Ishikawa (cell line): ENCODE measurements at regions not wholly inside any gene's neighbourhood (a gene's known extent, or its start where the extent isn't known, plus 50 kb on each side); places are given as distances from the start of the nearest gene placed in this dataset.

Experiments used
- CEBPB ChIP-seq: IDR thresholded peaks from 2 replicates; pipeline ENCODE4 v1.6.1; 2012
- CREB1 ChIP-seq: IDR thresholded peaks from 2 replicates; pipeline ENCODE4 v1.6.1; 2012; ENCODE audit warnings: low read depth
- EGR1 ChIP-seq: IDR thresholded peaks from 2 replicates; pipeline ENCODE4 v1.6.1; 2012
- EP300 ChIP-seq: IDR thresholded peaks from 2 replicates; pipeline ENCODE4 v1.6.1; 2012; ENCODE audit warnings: borderline replicate concordance
- FOXM1 ChIP-seq: IDR thresholded peaks from 2 replicates; pipeline ENCODE4 v1.6.1; 2012; ENCODE audit warnings: low read depth, borderline replicate concordance
- NFIC ChIP-seq: IDR thresholded peaks from 2 replicates; pipeline ENCODE4 v1.6.1; 2012
- RAD21 ChIP-seq: IDR thresholded peaks from 2 replicates; pipeline ENCODE4 v1.6.1; 2012; ENCODE audit warnings: low read depth
- TAF1 ChIP-seq: IDR thresholded peaks from 2 replicates; pipeline ENCODE4 v1.6.1; 2012; ENCODE audit warnings: low read depth, mild to moderate bottlenecking
- TCF12 ChIP-seq: IDR thresholded peaks from 2 replicates; pipeline ENCODE4 v1.6.1; 2012; ENCODE audit warnings: low read depth
- TEAD4 ChIP-seq: IDR thresholded peaks from 2 replicates; pipeline ENCODE4 v1.6.1; 2012
- YY1 ChIP-seq: IDR thresholded peaks from 2 replicates; pipeline ENCODE4 v1.6.1; 2012; ENCODE audit warnings: low read depth
- ZBTB7A ChIP-seq: IDR thresholded peaks from 2 replicates; pipeline ENCODE4 v1.6.1; 2012; ENCODE audit warnings: low read depth
- TF ChIP-seq, protein P1 (sequence below): IDR thresholded peaks from 2 replicates; pipeline ENCODE4 v1.6.1; 2012
- TF ChIP-seq, protein P2 (sequence below): IDR thresholded peaks from 2 replicates; pipeline ENCODE4 v1.6.1; 2012
- TF ChIP-seq, protein P3 (sequence below): IDR thresholded peaks from 2 replicates; pipeline ENCODE4 v1.6.1; 2012; ENCODE audit warnings: low read depth, mild to moderate bottlenecking

DNA sequence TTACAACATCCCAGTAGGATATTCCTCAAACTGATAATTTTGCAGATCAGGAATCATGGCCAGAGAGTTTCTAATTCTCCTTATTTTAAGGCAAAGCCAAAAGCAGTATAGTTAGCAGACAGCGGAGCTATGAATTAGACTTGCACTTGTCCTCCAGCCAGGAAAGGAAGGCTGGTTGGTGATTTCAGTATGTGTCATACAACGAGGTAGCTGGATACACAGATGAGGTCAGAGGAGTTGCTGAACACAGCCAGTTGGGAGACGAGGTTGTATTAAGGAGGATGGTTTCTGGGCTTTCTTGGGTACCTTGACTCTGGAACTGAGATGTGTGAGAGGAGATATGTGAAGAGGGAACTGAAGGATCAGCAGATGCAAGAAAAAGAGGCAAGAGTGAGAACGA lies 185.2 kb downstream of the SOX11 start:
- TF ChIP-seq YY1 (no peak), CEBPB (no peak), TAF1 (no peak), NFIC (no peak), TCF12 (no peak), EGR1 (no peak), EP300 (no peak), TEAD4 (no peak)

DNA sequence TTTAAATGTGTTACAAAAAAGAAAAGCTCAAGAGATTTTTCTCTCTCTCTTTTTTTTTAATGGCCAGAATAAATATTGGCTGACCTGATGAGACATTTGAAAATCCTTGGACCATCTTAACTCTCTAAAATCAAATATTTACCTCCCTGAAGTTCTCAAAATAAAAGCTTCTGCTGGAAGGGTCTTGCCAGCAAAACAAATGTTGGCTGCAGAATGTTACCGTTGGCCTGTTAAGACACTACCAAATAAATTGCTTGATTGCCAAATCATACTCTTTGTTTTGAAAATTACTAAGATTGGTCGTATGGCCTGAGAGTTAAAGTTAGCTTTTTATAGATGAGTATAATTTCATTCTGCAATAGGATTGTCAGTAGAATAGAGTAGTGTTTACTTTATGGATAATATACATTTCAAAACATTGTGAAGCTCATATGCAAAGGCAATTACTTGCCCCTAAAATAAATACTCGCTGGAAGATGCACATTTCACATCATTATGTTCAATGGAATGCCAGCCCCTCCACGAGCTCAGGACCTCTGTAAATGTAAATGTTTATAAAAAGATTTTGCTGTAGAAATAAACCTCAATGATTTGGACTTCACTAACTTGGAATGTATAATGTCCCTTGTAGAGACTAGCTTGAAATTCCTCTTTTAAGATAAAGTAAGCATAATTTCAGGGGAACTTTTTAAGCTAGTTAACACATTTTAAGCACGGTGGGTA lies 193.4 kb downstream of the SOX11 start:
- TF ChIP-seq ZBTB7A (no peak), EGR1 (no peak), TCF12 (no peak), CEBPB (no peak), YY1 (no peak), NFIC (no peak), FOXM1 (no peak), EP300 (no peak)
- TF ChIP-seq, protein P1, sequence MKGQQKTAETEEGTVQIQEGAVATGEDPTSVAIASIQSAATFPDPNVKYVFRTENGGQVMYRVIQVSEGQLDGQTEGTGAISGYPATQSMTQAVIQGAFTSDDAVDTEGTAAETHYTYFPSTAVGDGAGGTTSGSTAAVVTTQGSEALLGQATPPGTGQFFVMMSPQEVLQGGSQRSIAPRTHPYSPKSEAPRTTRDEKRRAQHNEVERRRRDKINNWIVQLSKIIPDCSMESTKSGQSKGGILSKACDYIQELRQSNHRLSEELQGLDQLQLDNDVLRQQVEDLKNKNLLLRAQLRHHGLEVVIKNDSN, result no peak
- TF ChIP-seq, protein P2, sequence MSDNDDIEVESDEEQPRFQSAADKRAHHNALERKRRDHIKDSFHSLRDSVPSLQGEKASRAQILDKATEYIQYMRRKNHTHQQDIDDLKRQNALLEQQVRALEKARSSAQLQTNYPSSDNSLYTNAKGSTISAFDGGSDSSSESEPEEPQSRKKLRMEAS, result no peak
- TF ChIP-seq, protein P3, sequence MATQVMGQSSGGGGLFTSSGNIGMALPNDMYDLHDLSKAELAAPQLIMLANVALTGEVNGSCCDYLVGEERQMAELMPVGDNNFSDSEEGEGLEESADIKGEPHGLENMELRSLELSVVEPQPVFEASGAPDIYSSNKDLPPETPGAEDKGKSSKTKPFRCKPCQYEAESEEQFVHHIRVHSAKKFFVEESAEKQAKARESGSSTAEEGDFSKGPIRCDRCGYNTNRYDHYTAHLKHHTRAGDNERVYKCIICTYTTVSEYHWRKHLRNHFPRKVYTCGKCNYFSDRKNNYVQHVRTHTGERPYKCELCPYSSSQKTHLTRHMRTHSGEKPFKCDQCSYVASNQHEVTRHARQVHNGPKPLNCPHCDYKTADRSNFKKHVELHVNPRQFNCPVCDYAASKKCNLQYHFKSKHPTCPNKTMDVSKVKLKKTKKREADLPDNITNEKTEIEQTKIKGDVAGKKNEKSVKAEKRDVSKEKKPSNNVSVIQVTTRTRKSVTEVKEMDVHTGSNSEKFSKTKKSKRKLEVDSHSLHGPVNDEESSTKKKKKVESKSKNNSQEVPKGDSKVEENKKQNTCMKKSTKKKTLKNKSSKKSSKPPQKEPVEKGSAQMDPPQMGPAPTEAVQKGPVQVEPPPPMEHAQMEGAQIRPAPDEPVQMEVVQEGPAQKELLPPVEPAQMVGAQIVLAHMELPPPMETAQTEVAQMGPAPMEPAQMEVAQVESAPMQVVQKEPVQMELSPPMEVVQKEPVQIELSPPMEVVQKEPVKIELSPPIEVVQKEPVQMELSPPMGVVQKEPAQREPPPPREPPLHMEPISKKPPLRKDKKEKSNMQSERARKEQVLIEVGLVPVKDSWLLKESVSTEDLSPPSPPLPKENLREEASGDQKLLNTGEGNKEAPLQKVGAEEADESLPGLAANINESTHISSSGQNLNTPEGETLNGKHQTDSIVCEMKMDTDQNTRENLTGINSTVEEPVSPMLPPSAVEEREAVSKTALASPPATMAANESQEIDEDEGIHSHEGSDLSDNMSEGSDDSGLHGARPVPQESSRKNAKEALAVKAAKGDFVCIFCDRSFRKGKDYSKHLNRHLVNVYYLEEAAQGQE, result no peak

DNA sequence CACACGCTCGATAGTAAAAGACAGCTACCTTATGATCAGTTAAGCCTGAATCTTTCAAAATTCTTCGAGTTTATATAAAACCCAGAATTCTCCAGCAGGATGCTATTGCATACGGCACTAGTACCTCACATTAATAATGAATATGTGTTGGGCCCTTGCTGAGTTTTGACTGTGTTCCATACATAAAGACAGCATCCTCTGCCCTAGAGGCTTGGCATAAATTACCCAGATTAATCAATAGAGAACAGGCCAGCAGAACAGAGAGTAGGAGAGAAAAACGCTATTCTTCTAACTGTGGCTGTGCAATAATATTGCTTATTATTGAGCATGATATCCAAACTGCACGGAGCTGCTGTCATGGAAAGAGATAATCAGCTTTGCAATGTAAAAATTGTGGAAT lies 194.3 kb downstream of the SOX11 start:
- TF ChIP-seq RAD21 (no peak), TEAD4 (no peak), ZBTB7A (no peak), CEBPB (no peak), EP300 (no peak), YY1 (no peak), EGR1 (no peak), TAF1 (no peak), NFIC (no peak), FOXM1 (no peak), CREB1 (no peak), TCF12 (no peak)
- TF ChIP-seq, protein P2, result no peak
- TF ChIP-seq, protein P3, result no peak
- TF ChIP-seq, protein P1, result no peak

DNA sequence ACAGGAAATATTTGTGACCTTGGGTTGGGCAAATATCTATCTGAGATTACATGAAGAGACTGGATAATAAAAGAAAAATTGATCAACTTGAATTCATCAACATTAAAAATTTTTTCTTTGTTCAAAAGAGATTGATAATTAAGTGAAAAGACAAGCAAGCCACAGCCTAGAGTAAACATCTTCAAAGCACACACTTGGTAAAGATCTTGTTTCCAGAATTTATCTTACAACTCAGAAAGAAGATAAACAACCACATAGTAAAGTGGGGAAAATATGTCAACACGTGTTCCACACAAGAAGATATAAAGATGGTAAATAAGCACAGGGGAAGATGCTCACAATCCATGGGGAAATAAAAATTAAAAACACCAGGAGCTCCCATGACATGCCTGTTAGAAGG lies 195.9 kb downstream of the SOX11 start:
- TF ChIP-seq FOXM1 (no peak), EP300 (no peak), CEBPB (no peak), TAF1 (no peak)

DNA sequence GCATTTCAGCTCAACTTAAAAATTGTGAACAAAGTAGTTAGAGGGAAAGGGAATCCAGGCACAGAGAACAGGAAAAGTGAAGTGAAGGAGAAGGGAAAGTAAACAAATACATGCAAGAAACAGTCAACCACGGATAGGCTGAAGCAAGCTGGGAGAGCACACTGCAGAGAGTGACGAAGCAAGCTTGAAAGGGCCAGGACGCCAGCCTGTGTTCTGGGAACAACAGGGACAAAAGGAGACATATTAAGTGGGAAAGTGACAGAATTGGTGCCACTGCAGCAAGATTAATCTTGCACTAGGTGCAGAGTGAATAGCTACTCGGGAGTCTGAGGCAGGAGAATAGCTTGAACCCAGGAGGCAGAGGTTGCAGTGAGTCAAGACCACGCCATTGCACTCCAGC lies 197.3 kb downstream of the SOX11 start:
- TF ChIP-seq TAF1, result no peak
- no peak for TF ChIP-seq RAD21
- no peak for TF ChIP-seq CEBPB
- TF ChIP-seq, protein P1, result no peak
- TF ChIP-seq CREB1, result no peak
- no peak for TF ChIP-seq YY1
- no peak for TF ChIP-seq NFIC

DNA sequence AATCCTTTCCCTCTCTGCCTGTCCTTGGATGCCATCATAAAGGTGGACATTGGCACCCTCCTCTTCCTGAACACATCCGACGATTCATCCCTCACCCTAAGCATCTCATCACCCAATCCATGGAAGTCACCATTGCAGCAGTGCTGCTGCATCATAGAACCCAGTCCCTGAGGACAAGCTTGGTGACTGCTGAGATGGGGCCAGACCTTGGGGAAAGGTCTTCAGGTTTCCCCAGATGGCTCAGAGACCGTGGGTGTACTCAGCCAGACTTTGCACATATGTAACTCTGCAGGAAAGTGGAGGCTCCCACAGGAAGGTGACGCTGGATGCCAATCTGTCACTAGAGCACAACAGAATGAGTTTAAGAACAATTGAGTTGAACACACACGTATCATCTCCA lies 202.2 kb downstream of the SOX11 start:
- TF ChIP-seq CEBPB (no peak), NFIC (no peak), TEAD4 (no peak), TAF1 (no peak), YY1 (no peak), EGR1 (no peak), TCF12 (no peak), ZBTB7A (no peak), CREB1 (no peak), EP300 (no peak)
- TF ChIP-seq, protein P1, result no peak
